IPS-15b (cell line): ENCODE measurements at regions not wholly inside any gene's neighbourhood (a gene's known extent, or its start where the extent isn't known, plus 50 kb on each side); places are given as distances from the start of the nearest gene placed in this dataset.

Source experiments
- H3K27me3 ChIP-seq: one replicate; pipeline ENCODE4 v1.6.1; 2013; ENCODE audit warnings: low read length; ENCODE audit not compliant: control insufficient read depth, insufficient read depth
- H3K36me3 ChIP-seq: one replicate; pipeline ENCODE4 v1.6.1; 2013; ENCODE audit warnings: low read length; ENCODE audit not compliant: control insufficient read depth, insufficient read depth
- H3K4me1 ChIP-seq: one replicate; pipeline ENCODE4 v1.6.1; 2013; ENCODE audit warnings: mild to moderate bottlenecking, low read length; ENCODE audit not compliant: control insufficient read depth, insufficient read depth
- H3K4me3 ChIP-seq: one replicate; pipeline ENCODE4 v1.5.1; 2013; ENCODE audit warnings: low read depth, low read length
- H3K9ac ChIP-seq: one replicate; pipeline ENCODE4 v1.6.1; 2013; ENCODE audit warnings: low read depth, mild to moderate bottlenecking, low read length
- H3K9me3 ChIP-seq: one replicate; pipeline ENCODE4 v1.6.1; 2013; ENCODE audit warnings: mild to moderate bottlenecking, low read length; ENCODE audit not compliant: control insufficient read depth, insufficient read depth

DNA sequence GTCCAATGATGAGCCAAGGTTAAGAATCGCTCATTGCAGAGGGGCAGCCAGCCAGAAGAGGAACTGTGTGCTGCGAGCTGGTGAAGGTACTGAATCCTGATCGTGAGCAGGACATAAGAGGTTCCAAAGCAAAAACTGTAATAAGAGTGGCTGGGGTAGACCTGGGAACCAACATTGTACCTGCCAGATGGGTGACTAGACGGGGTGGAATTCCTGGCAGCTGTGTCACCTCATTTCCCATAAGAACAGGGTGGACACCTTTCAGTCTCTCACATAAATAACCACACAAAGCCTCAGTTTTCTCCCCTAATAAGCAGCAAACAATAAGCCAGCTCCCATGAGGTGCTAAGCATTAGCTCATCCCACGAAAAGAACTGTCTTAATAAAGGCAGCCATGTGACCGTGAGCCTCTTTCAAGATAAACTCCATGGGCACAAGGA, 290.3 kb downstream of the SOX9 start:
- H3K27me3 ChIP-seq: peaks cover 29% of the 10 kb centered on the region
- no peaks in the 10 kb centered on the region for H3K4me1 ChIP-seq
- no peaks in the 10 kb centered on the region for H3K36me3 ChIP-seq
- H3K9me3 ChIP-seq: no peaks in the 10 kb centered on the region
- no peak overlapping the region for H3K9ac ChIP-seq
- no peak overlapping the region for H3K4me3 ChIP-seq

DNA sequence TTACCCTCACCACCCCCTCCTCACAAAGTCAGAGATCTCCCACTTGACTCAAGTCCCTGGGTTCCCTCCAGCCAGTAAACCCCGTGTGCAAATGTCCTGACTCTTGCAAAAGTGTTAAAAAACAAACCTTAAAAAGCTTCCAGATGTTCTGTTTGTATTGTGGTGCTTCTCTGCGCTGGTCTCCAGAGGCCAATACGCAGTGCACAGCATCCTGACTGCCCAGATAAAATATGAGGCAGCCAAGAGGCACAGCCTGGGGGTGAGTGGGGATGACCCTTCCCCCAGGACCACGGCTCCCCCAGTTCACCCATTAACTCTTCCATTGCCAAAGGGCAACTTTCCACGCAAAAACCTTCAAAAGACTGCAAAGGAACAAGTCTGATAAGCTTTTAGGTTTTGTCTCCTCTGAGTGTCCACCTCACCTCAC, 291.8 kb downstream of the SOX9 start:
- Histone ChIP-seq H3K27me3 (peaks cover 27% of the 10 kb centered on the region), H3K4me1 (peaks cover 2% of the 10 kb centered on the region), H3K9ac (no peak overlapping the region), H3K4me3 (no peak overlapping the region), H3K36me3 (no peaks in the 10 kb centered on the region), H3K9me3 (peaks cover 1% of the 10 kb centered on the region)

DNA sequence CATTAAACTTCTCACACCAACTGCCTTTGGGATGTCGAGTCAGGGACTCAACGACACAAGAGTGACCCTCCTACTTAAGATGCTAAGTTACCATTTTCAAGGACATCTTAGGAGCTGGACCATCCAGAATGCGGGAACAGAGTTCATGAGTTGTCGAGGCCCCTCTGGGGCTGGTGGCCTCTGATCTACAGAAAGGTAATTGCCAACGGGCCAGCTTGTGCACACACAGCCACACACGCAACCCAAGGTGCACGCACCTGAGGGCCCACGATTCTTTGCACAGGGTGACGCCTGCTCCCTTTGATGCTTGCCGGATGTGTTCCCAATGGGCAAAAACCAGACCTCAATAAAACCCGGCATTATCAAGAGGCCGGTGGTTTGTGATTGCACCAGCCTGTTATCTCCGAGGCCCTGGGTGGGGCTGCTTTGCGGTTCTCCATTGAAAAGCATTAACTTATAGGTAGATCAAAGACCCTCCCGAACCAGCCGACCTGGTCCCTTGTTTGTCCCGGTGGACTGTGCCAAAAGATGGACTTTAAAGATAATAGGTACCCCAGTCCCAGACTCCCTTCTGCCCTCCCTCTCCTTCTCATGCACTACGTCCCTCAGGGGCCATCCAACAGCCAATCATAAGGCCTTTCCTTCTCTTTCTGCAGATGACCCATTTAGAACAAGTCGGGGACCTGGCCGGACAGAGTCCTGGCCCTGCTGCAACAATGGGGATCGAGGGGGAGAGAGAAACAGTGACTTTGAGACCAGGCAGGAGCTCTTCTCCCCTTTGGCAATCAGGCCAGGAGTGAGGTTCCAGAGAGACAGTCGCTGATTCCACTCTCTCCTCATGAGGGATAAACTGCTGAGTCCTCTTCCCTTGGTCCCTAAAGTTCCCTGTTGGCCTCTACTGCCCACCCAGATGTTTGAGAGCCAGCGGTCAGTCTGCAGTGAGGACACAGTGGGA, 292.5 kb downstream of the SOX9 start:
- peaks cover 2% of the 10 kb centered on the region for H3K4me1 ChIP-seq
- peaks cover 21% of the 10 kb centered on the region for H3K27me3 ChIP-seq
- H3K9me3 ChIP-seq: peaks cover 2% of the 10 kb centered on the region
- H3K36me3 ChIP-seq: no peaks in the 10 kb centered on the region
- H3K9ac ChIP-seq: no peak overlapping the region
- no peak overlapping the region for H3K4me3 ChIP-seq

DNA sequence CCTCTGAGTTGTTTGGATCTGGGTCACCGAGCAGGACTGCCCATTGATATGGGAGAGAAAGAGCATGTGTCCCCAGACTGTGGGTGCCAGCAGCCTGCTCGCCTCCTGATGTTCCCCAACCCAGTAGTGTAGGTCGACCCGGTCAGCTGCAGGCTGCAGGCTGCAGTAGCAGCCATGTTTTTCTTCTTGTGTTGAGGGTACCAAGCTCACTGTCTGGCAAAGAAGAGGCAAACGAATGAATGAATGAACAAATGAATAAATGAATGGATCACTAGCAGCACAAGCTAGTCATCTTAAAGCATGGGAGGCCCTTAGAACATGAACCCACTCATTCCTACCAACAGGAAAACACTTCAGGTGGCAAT, 293.2 kb downstream of the SOX9 start:
- H3K4me1 ChIP-seq: peaks cover 2% of the 10 kb centered on the region
- H3K9me3 ChIP-seq: peaks cover 2% of the 10 kb centered on the region
- H3K36me3 ChIP-seq: no peaks in the 10 kb centered on the region
- no peak overlapping the region for H3K4me3 ChIP-seq
- peaks cover 14% of the 10 kb centered on the region for H3K27me3 ChIP-seq
- H3K9ac ChIP-seq: no peak overlapping the region

DNA sequence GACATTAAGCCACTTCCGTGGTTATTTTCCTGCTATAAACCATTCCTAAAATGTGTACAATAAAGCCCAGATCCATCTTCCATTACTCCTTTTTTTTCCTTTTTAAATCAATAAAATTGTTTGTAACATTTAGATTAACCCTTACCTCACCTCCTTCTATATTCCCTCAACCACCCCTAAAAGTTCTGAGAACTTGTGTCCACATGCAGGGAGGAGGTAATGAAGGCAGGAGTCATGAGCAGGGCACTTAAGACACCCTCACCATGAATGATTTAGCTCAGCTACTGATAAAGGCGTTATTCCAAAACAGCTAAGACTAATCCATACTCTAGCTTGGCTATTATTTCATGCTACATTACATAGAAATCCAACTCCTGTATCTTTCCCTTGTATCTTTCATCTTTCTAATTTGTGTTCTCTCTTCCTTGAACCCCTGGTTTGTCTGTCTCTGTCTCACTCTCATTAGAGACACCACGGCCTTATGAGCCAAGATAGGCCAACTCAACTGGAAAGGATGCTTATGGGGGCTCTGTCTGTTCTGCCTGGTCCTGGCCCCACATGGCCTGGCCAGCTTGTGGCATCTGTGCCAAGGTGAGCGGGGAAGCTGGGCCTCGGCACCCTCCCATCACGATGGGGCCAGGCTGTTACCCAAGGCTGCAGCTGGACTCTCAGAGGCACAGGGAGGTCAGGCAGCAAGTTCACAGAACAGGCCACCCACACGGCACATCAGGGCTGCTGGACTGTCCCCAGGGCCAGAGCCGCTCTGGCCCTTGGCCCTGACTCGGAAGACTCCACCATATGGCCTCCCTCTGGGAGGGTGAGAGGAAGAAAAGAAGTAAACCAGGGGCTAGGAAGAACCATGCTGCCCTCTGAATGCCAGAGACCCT, 294.4 kb downstream of the SOX9 start:
- Histone ChIP-seq H3K9ac (no peak overlapping the region), H3K4me1 (peaks cover 2% of the 10 kb centered on the region), H3K4me3 (no peak overlapping the region)

DNA sequence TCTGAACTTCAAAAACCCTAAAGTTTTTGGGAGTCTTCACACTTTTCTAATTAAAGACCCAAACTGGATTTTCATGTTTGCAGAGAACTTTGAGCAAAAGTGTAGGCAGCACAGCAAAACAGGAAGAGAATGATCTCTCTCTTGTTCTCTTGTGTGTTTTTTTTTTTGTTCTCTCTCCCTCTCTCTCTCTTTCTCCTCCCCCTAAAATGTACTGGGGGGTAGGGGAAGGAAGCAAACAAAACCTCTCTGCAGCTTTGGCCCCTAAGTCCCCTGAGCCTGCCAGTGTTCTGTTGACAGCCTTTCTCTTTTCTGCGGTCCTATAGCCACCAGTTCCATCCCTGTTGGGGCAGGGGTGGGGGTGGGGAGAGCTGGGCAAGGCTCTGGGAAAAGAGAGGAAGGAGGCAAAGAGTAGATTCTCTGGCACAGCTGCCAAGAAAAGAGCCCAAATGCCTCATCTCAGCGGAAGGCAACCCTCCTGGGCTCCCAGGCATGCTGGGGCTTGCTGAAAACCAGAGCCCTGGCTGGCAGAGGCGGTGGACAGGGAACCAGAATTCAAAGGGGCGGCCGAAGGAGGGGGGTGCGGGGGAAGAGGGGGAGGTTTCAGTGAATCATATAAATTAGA, 295.3 kb downstream of the SOX9 start:
- H3K9me3 ChIP-seq: peaks cover 2% of the 10 kb centered on the region
- no peak overlapping the region for H3K9ac ChIP-seq
- peaks cover 2% of the 10 kb centered on the region for H3K4me1 ChIP-seq
- H3K4me3 ChIP-seq: no peak overlapping the region
- H3K27me3 ChIP-seq: peaks cover 2% of the 10 kb centered on the region
- no peaks in the 10 kb centered on the region for H3K36me3 ChIP-seq

More for the DNA sequence above, 294.4 kb downstream of the SOX9 start:
- Histone ChIP-seq H3K9me3 (peaks cover 2% of the 10 kb centered on the region), H3K36me3 (no peaks in the 10 kb centered on the region), H3K27me3 (peaks cover 4% of the 10 kb centered on the region)

DNA sequence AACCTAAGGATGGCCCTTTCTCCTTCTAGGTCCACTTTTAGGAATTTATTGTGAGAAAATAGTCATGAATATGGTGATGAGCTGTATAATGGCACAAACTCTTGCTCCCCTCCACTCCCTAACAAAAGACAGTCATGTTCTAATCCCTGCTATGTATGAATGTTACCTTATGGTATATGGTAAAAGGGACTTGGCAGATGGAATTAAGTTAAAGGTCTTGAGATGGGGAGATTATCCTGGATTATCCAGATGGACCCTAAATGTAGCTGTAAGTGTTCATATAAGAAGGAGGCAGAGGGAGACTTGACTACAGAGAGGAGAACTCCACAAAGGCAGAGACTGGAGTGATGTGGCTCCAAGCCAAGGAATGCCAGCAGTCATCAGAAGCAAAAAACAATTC, 296.1 kb downstream of the SOX9 start:
- H3K36me3 ChIP-seq: no peaks in the 10 kb centered on the region
- no peak overlapping the region for H3K4me3 ChIP-seq
- peaks cover 2% of the 10 kb centered on the region for H3K9me3 ChIP-seq
- no peak overlapping the region for H3K9ac ChIP-seq
- peaks cover 2% of the 10 kb centered on the region for H3K4me1 ChIP-seq
- H3K27me3 ChIP-seq: no peaks in the 10 kb centered on the region

DNA sequence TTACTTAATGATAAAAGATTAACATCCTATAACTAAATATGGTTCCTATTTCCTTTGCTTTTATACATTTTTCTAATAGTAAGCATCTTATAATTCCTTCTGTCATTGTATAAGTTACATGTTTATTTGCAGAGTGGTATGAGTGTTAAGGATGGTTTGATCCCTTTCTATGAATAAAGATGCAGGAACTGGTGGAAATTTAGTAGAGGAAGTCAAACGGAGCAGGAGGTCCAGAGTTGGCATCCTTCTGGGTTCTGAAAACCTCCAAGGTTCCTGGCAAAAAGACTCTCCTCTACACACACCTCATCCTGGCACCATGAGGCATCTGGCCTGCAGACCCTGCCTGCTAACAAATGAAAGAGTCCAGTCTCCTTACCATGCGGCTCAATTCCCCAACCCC, 296.8 kb downstream of the SOX9 start:
- Histone ChIP-seq H3K9ac (no peak overlapping the region), H3K27me3 (no peaks in the 10 kb centered on the region), H3K4me3 (no peak overlapping the region), H3K36me3 (no peaks in the 10 kb centered on the region), H3K9me3 (peaks cover 2% of the 10 kb centered on the region), H3K4me1 (peaks cover 2% of the 10 kb centered on the region)

DNA sequence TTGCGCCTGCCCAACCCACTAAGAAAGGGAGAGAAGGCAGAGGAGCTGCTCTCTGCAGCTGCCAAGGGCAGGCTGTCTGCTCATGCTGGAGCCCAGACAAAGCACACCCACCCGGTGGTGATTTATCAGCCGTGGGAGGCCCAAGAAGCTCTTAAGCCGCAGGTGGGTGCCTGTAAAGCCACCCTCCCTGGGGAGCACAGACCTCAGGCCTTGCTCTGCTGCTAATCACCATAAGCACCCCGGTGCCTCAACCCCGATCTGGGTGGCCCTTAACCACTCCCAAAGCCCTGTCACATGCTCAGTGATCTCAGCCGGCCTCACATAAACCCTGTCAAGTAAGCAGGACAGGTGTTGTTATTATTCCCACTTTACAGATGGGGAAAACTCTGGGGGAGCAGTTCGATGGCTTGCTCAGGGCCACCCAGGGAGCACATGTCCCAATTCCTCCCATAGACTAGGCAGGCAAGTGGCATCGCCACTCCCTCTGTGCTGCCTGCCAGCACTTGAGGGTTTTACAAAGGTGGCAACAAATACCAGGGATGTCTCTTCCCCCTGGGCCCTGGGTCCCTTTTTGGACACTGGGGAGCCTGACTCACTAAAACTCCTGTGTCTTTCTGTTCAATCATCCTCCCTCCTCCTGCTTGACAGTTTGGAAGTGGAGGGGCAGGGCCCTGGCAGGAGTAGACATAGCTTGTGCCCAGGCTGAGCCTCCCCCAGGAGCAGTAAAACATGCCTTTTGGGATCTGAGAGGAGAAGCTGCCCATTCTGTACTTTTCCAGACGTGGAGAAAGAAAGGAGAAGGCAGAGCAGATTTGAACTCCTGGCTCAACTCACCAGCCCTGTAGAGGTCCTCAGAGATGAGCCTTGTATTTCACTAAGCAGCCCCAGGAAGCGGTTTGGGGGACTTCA, 299.3 kb downstream of the SOX9 start:
- H3K9me3 ChIP-seq: peaks cover 2% of the 10 kb centered on the region
- H3K36me3 ChIP-seq: no peaks in the 10 kb centered on the region
- H3K27me3 ChIP-seq: no peaks in the 10 kb centered on the region
- H3K9ac ChIP-seq: no peak overlapping the region
- no peak overlapping the region for H3K4me3 ChIP-seq
- H3K4me1 ChIP-seq: peaks cover 2% of the 10 kb centered on the region

DNA sequence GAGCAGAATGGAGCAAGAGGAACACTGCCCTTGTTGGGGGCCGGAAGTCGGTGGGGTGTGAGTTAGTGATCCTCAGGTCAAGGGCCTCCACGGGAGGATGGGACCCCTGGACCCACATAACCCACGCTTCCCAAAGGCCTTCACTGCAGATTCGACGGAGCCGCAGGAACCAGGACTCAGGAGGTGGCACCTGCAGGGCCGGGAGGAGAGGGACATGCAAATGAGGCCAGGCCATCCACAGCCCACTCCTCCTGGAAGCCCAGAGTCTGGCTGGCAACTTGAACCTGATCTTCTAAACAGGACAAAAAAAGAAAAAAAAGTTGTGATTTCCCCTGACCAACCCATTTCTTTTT, 299.9 kb downstream of the SOX9 start:
- peaks cover 2% of the 10 kb centered on the region for H3K4me1 ChIP-seq

More for the DNA sequence above, 299.9 kb downstream of the SOX9 start:
- H3K4me3 ChIP-seq: no peak overlapping the region
- H3K36me3 ChIP-seq: no peaks in the 10 kb centered on the region
- H3K9me3 ChIP-seq: peaks cover 2% of the 10 kb centered on the region
- no peaks in the 10 kb centered on the region for H3K27me3 ChIP-seq
- no peak overlapping the region for H3K9ac ChIP-seq
